ENCODE measurements at regions not wholly inside any gene's neighbourhood (a gene's known extent, or its start where the extent isn't known, plus 50 kb on each side); places are given as distances from the start of the nearest gene placed in this dataset.
"Not testable (repeated sequence)": the region's sequence is repeated elsewhere in the genome, so short reads cannot be mapped to it uniquely, and the experiment has no call there.

GRCh38 chr5:160479220-160479619 lies 57.6 kb downstream of the PTTG1 start:
- DNase-seq (ENCODE audit: low read depth): no peak

- no peak for DNase-seq (ENCODE audit: low read depth)
These were observed 58.3 kb downstream of the PTTG1 start for GRCh38 chr5:160479926-160480325.

GRCh38 chr5:160480652-160481051 lies 59.0 kb downstream of the PTTG1 start:
- DNase-seq (ENCODE audit: low read depth): no peak

GRCh38 chr5:160484678-160485077 lies 63.0 kb downstream of the PTTG1 start:
- no peak for DNase-seq (ENCODE audit: low read depth)

- DNase-seq (ENCODE audit: low read depth): no peak
These were observed 63.8 kb downstream of the PTTG1 start for GRCh38 chr5:160485364-160485969.

- peak; percentile 26 for DNase-seq (ENCODE audit: low read depth)
These were observed 64.9 kb downstream of the PTTG1 start for GRCh38 chr5:160486573-160486972.

- no peak for DNase-seq (ENCODE audit: low read depth)
These were observed 67.0 kb downstream of the PTTG1 start for GRCh38 chr5:160488394-160489325.

- DNase-seq (ENCODE audit: low read depth): no peak
These were observed 69.8 kb downstream of the PTTG1 start for GRCh38 chr5:160491438-160491837.

- no peak for DNase-seq (ENCODE audit: low read depth)
These were observed 70.9 kb downstream of the PTTG1 start for GRCh38 chr5:160492565-160492964.

- DNase-seq (ENCODE audit: low read depth): no peak
These were observed 72.2 kb downstream of the PTTG1 start for GRCh38 chr5:160493806-160494338.

GRCh38 chr5:160494451-160494850 lies 72.8 kb downstream of the PTTG1 start:
- DNase-seq (ENCODE audit: low read depth): no peak

- no peak for DNase-seq (ENCODE audit: low read depth)
These were observed 74.7 kb downstream of the PTTG1 start for GRCh38 chr5:160496334-160496733.

- DNase-seq (ENCODE audit: low read depth): no peak
These were observed 75.1 kb downstream of the PTTG1 start for GRCh38 chr5:160496784-160497183.

- no peak for DNase-seq (ENCODE audit: low read depth)
These were observed 76.2 kb downstream of the PTTG1 start for GRCh38 chr5:160497878-160498277.

GRCh38 chr5:160498441-160499043 lies 76.9 kb downstream of the PTTG1 start:
- not testable (repeated sequence) for DNase-seq (ENCODE audit: low read depth)

- no peak for DNase-seq (ENCODE audit: low read depth)
These were observed 79.4 kb downstream of the PTTG1 start for GRCh38 chr5:160500786-160501779.

GRCh38 chr5:160504906-160505305 lies 83.3 kb downstream of the PTTG1 start:
- no peak for DNase-seq (ENCODE audit: low read depth)

GRCh38 chr5:160506006-160507004 lies 84.7 kb downstream of the PTTG1 start:
- peak; percentile 55 for DNase-seq (ENCODE audit: low read depth)

- no peak for DNase-seq (ENCODE audit: low read depth)
These were observed 85.6 kb downstream of the PTTG1 start for GRCh38 chr5:160507221-160507721.

GRCh38 chr5:160508780-160509361 lies 87.2 kb downstream of the PTTG1 start:
- peak; percentile 28 for DNase-seq (ENCODE audit: low read depth)

All from activated T-helper 1 cell treated with Interleukin-2 at 50 U/mL for 16 hours (primary cell).